ENCODE measurements at regions not wholly inside any gene's neighbourhood (a gene's known extent, or its start where the extent isn't known, plus 50 kb on each side); places are given as distances from the start of the nearest gene placed in this dataset.

GRCh38 chrX:146208821-146209220 is 391.2 kb downstream of the SLITRK2 start:
- no peak for ATAC-seq
- H3K4me2 ChIP-seq (ENCODE audit: control insufficient read depth, insufficient read depth) = no peak overlapping the region
- DNase-seq (ENCODE audit: low read depth, low spot score) = no peak
- in situ Hi-C loops (cut with MboI) (no loop called here), intact Hi-C loops (cut with micrococcal nuclease; ENCODE audit: unreplicated experiment) (no loop called here)
- H3K36me3 ChIP-seq (ENCODE audit: control insufficient read depth in 2 of 2, insufficient read depth in 2 of 2, low read length in 1 of 2) = no peaks in the 10 kb centered on the region
- no peaks in the 10 kb centered on the region for H3K4me1 ChIP-seq (ENCODE audit: control insufficient read depth, insufficient read depth, low read length)
- RAD21 ChIA-PET (ENCODE audit: unreplicated experiment) = no interaction called here
- H3K27ac ChIP-seq (ENCODE audit: control insufficient read depth, insufficient read depth) = no peak overlapping the region
- no peaks in the 10 kb centered on the region for H3K79me2 ChIP-seq (ENCODE audit: control insufficient read depth, insufficient read depth, low read length)
- CTCF ChIA-PET = no interaction called here
- WGBS (ENCODE audit: insufficient coverage, insufficient replicate concordance, low lambda C conversion rate, missing lambda C conversion rate) = 13% methylated on average over 4 of the region's 4 CpGs
- H4K20me1 ChIP-seq (ENCODE audit: control insufficient read depth, insufficient read depth) = no peaks in the 10 kb centered on the region
- no peak overlapping the region for H3K9ac ChIP-seq (ENCODE audit: control insufficient read depth, insufficient read depth, low read length)
- POLR2A ChIA-PET = no interaction called here
- FAIRE-seq = no peak
- BruUV-seq (replicated peaks) = no TSS peak
- no peaks in the 10 kb centered on the region for H3K9me3 ChIP-seq (replicated peaks; ENCODE audit: control insufficient read depth, insufficient read depth, low read length)
- no peak overlapping the region for H2AFZ ChIP-seq (ENCODE audit: control insufficient read depth, low read depth, low read length)
- no peak for TF ChIP-seq NFYA (IDR thresholded peaks at IDR 0.05; ENCODE audit: borderline replicate concordance, low read depth, low read length)
- TF ChIP-seq SPI1 (IDR thresholded peaks at IDR 0.05; ENCODE audit: borderline replicate concordance, insufficient read depth, low read depth, low read length) = no peak
- TF ChIP-seq CHD1 (IDR thresholded peaks at IDR 0.05; ENCODE audit: low read depth, low read length) = no peak
- TF ChIP-seq, protein P1, sequence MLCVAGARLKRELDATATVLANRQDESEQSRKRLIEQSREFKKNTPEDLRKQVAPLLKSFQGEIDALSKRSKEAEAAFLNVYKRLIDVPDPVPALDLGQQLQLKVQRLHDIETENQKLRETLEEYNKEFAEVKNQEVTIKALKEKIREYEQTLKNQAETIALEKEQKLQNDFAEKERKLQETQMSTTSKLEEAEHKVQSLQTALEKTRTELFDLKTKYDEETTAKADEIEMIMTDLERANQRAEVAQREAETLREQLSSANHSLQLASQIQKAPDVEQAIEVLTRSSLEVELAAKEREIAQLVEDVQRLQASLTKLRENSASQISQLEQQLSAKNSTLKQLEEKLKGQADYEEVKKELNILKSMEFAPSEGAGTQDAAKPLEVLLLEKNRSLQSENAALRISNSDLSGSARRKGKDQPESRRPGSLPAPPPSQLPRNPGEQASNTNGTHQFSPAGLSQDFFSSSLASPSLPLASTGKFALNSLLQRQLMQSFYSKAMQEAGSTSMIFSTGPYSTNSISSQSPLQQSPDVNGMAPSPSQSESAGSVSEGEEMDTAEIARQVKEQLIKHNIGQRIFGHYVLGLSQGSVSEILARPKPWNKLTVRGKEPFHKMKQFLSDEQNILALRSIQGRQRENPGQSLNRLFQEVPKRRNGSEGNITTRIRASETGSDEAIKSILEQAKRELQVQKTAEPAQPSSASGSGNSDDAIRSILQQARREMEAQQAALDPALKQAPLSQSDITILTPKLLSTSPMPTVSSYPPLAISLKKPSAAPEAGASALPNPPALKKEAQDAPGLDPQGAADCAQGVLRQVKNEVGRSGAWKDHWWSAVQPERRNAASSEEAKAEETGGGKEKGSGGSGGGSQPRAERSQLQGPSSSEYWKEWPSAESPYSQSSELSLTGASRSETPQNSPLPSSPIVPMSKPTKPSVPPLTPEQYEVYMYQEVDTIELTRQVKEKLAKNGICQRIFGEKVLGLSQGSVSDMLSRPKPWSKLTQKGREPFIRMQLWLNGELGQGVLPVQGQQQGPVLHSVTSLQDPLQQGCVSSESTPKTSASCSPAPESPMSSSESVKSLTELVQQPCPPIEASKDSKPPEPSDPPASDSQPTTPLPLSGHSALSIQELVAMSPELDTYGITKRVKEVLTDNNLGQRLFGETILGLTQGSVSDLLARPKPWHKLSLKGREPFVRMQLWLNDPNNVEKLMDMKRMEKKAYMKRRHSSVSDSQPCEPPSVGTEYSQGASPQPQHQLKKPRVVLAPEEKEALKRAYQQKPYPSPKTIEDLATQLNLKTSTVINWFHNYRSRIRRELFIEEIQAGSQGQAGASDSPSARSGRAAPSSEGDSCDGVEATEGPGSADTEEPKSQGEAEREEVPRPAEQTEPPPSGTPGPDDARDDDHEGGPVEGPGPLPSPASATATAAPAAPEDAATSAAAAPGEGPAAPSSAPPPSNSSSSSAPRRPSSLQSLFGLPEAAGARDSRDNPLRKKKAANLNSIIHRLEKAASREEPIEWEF (IDR thresholded peaks at IDR 0.05; ENCODE audit: insufficient replicate concordance, low read depth, low read length) = no peak
- no peak for TF ChIP-seq HDGF (IDR thresholded peaks at IDR 0.05)
- no peak for TF ChIP-seq E4F1 (IDR thresholded peaks at IDR 0.05; ENCODE audit: borderline replicate concordance, partially characterized antibody)
- TF ChIP-seq JUND (IDR thresholded peaks at IDR 0.05; ENCODE audit: low read depth, low read length) = no peak
- TF ChIP-seq FOS (IDR thresholded peaks at IDR 0.05; ENCODE audit: borderline replicate concordance, extremely low read depth, insufficient read length) = no peak
- no peak for TF ChIP-seq PAX5 (IDR thresholded peaks at IDR 0.05; ENCODE audit: borderline replicate concordance, low read depth, low read length)
- no peak for TF ChIP-seq RFX5 (IDR thresholded peaks at IDR 0.05; ENCODE audit: low read depth, low read length)
- no peak for TF ChIP-seq MTA2 (IDR thresholded peaks at IDR 0.05; ENCODE audit: low read depth)
- no peak for TF ChIP-seq CBFB (IDR thresholded peaks at IDR 0.05; ENCODE audit: low read depth)
- no peaks in the 10 kb centered on the region for H3K27me3 ChIP-seq (replicated peaks in 1 of 2; ENCODE audit: control insufficient read depth in 2 of 2, insufficient read depth in 2 of 2, low read length in 1 of 2)
- no peak overlapping the region for H3K4me3 ChIP-seq
- SMC1A ChIA-PET (ENCODE audit: uncharacterized antibody, unreplicated experiment) = no interaction called here
